Inflammatory macrophage (primary cell): ENCODE measurements at regions not wholly inside any gene's neighbourhood (a gene's known extent, or its start where the extent isn't known, plus 50 kb on each side); places are given as distances from the start of the nearest gene placed in this dataset.

ENCODE experiments used
- DNase-seq, 2 donors: peaks; one replicate each; pipeline ENCODE4 v3.0.0-alpha.2; 2020 to 2022

DNA sequence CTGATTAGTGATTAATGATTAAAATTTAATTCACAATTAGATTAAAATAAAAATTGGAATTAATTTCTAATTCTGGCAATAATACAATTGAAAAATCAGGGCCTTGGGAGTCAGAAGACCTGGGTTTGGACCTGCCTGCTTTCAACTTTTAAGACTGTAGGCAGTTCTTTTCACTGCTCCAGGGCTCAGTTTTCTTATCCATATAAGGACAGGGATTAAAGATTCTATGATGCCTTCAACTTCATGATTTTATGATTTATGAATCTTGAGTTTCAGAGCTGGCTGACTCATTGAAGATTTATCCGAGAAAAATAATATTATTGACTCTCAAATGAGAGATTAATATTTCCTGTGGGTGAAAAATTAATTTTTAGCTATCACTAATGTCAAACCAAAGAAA is 208.6 kb upstream of the ANKH start:
- no peak for DNase-seq

DNA sequence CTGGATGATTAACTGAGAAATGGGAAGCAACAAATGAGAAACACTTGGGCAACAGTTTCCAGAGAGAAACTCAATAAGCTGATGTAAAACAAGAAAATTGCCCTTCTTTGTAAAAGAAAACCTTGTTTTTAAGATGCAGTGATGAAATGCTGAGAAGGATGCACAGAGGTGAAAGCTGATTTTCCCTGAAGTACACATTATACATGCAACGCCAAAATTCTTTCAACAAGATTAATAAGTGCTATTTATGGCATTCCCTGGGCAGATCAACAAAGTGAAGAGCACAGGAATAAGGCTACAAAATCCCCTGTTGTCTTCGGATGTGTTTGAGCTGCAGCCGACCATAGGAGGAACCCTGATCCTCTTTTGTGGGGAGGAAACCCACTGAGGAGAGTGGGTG is 208.0 kb upstream of the ANKH start:
- no peak for DNase-seq

DNA sequence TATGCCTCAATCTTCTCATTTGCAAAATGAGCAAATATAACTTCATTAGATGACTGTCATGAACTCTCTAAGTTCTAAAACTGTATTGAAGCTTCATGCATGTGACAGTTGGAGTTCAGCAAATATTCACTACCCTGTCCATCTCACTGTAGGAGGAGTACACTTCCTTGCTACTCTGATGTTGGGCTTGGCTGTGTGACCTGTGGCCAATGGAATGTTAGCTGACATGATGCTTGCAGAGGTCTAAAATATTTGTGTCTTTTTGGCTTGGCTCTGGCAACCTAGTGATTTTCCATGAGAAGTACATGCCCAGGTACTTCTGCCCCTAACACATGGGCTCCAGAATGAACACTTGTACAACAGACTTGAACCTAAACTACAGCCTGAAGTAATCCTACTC is 203.1 kb upstream of the ANKH start:
- DNase-seq: no peak

DNA sequence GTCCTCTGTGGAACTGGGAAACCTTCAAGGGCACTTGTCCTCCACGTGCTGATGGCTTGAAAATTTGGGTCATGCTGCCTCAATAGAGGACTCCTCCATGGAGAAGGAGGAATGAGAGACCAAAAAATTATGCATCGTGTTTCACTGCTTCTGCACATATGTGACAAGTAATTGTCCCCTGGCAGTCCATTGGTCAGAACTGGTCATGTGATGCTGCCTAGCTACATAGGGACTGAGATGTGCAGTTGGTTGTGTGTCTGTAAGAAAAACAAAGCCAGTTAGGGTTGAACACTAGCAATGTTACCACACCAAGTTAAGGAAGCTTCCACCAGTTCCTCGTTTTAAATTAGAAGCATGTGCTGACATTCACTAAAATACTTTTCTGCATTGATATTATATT is 201.9 kb upstream of the ANKH start:
- DNase-seq: no peak

DNA sequence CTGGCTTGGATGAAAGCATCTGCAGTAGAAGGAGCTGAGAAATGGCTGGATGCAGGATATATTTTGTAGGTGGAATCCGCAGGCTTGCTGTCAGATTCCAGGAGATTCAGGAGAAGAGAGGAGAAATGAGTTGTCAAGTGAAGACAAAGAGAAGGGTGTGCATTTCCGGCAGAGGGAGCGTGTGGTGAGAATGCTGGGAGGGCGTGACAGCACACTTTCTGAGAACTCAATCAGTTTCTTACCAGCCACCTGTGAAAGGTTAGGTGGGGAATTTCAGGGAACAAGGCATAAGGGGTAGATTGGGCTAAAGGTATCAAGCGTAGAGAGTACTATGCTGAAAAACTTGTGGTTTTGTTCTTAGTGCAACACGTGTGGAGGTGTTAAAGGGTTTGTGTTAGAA is 199.3 kb upstream of the ANKH start:
- no peak for DNase-seq

DNA sequence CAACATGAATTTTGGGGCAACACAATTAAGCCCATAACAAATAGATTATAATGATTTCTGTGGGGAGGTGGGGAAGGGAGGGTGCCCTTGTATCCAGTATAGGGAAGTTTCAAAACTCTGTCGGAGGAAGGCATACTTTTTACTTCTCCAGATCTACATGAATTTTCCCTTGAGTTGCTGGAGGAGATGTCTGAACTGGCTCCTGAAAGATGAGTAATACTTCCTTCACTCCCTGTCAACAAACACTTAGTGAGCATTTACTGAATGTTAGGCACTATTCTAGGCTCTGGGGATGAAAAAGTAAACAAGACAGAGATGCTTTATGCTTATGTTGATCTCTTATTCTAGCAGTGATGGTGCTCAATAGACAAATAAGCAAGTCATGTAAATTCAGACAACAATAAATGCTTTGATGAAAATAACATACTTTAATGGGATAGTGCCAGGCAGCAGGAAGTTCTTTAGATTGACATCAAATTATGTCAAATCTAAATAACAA is 197.9 kb upstream of the ANKH start:
- no peak for DNase-seq

DNA sequence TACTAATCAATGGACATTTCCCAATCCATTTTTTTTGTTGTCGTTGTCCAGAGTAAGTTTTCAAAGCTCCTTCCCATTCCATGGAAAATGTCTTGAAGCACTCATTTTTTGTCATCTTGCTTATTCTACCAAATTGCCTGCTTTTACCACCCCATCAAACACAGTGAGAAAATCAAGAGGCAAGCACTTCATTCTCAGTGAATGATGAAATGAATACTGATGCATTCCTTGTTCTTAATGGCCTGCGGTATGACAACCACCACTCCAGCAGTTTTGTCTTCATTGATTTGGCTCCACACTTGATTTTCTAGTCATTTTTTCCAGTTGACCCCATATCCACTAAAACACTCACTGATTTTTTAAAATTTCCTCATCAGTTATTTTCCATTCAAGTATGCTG is 193.5 kb upstream of the ANKH start:
- no peak for DNase-seq

DNA sequence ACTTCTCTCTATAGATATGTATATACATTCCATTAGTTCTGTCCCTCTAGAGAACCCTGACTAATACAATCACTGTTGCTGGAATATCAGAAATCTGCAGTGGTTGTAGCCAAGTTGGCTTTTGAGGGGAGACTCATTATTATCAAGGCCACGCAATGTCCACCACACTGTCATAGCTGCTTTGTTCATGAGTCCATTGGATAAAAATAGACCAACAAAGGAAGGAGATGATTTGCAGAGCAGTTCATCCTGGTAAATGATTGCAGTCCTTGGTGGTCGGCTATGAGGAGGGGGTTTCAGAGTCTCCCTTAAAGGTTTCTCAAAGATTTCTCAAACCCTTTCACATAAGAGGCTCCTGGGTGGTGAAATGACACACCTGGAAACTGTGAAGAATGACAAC is 192.8 kb upstream of the ANKH start:
- DNase-seq: no peak

DNA sequence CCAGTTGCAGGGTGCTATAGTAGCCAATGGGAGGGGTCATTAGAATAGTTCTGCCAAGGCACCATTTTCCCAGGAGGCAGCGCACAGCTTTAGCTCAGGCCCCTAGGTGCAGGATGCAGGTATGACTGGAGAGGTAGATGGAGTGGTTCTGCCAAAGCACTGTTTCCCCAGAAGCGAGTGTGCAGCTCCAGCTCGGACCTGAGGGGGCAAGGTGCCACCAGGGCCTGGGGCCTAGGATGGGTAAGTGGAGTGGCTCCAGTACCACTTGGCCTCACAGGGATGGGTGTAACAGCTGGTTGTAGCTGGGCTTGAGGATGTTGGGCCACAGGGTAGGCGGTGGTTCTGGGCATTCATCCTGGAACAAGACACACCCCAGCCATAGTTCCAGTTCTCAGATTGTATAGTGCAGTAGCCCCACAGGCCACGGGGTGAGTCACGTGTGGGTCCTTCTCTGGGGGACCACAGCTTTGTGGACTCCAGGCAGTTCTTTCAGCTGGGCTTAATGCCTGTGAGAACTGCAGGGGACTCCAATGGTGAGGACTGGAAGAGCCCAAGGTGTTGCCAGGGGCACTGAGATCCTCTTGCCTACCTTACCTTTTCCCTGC is 185.5 kb upstream of the ANKH start:
- no peak for DNase-seq

DNA sequence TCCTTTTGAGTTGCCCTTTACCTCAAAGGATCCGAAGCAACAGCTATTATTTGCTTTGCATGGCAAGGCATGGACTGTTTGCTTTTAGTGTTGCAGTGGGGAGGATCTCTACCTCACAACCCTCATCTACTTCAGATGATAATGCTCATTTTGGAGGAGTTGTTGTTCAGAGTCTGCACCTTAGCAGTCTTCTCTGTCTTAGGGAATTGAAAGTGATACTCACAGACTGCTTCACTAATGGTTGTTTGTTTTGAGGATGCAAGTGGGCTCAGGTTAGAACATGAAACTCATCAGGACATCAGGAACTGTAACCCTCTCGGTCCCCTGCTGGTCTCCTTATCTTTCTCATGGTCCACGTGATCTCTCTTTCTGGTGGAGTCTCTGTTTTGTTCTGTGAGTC is 172.9 kb upstream of the ANKH start:
- DNase-seq: no peak

DNA sequence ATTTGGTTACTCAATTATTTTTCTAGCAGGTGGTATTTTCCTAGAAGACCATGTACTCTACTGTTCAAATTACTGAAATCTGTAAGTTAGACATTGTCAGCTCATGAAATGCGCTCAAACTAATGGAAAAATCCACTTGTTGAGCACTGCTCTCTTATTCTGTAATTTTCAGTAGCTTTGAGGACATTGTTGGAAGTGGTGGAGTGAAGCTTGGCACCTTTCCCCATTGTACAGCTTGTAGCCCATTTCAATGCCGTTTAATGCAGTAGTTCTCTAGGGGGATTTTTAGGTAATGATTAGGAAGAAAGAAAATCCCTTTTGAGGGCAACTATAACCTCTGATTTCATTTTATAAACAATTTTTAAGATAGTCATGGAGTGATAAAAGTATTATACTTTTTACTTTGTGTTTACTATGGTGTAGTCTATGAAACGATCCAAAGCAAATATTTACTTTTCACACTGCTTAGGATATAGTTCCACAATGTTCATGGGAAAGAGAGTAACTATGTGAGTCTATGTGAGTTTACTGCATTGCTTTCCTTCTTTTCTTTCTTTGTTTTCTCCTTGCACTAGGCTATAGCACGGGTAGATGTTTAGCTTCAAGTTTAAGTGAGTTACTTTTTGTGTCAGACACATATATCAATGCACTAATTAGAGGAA is 165.8 kb upstream of the ANKH start:
- DNase-seq: no peak

DNA sequence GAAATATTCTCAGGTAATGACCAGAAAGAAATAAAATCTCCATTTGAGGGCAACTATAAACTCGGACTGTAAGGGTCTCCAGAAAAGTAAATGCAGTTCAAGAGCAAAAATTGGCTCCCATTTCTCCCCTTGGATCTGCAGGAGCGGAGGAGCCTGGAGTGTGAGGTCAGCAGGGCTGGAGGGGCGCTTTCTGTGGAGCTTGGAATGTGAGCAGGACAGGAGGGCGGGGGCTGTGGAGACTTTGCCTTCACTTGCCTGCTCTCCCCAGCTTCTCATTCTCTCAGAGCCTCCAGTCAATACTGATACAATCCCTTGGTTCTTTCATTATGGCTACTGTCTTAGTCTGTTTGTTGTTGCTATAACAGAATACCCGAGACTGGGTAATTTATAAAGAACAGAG is 162.8 kb upstream of the ANKH start:
- DNase-seq: no peak

DNA sequence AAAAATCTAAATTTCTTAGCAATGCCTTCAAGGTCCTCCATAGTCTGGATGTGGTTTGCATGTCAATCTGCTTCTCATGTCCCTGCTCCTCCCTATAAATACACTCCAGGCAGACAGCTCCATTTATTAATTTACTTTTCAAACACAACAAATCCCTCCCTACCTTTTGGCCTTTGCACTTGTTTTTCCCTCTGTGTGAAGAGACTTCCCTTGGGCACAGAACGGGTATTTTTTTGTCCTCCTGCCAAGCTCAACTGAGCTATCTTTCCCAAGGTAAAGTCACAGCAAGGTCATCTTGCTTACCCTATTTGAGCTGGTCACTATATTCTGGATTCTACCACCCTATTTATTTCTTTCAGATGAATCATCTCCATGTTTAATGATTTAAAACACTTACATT is 159.6 kb upstream of the ANKH start:
- DNase-seq: no peak

DNA sequence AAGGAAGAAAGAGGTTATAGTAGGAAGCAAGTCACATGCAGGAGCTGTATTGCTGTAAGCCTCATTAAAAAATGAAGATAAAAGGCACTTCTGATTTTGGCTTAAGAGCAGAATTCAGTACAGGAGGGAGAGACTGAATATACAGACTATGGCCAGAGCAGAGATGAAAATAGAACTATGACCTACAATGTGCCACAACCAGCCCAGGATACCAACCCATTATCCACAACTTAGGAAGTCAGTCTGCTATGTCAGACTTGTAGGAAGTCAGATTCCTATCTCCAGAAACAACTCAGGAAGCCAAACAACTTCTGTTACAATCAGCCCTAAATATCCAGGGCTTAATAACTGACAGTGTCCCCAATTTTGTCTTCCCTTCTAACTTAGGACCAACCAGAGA is 156.2 kb upstream of the ANKH start:
- DNase-seq: no peak

DNA sequence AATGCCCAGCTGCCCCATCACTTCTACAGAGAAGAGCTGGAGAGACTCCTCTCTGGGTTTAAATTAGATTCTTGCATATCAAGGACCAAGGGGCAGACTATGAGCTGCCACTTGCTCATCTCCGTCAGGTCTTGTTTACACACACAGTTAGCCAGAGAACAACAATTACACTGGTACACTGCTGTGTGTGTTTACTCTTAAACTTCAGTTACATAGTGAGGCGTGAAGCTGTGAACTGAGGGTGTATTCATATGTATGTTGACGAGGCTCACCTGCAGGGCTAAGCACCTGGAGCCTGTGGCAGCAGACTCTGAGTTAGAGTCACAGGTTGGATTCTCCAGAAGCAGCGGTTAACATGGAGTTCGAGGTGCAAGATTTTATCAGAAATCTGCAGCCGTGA is 155.4 kb upstream of the ANKH start:
- DNase-seq: no peak

DNA sequence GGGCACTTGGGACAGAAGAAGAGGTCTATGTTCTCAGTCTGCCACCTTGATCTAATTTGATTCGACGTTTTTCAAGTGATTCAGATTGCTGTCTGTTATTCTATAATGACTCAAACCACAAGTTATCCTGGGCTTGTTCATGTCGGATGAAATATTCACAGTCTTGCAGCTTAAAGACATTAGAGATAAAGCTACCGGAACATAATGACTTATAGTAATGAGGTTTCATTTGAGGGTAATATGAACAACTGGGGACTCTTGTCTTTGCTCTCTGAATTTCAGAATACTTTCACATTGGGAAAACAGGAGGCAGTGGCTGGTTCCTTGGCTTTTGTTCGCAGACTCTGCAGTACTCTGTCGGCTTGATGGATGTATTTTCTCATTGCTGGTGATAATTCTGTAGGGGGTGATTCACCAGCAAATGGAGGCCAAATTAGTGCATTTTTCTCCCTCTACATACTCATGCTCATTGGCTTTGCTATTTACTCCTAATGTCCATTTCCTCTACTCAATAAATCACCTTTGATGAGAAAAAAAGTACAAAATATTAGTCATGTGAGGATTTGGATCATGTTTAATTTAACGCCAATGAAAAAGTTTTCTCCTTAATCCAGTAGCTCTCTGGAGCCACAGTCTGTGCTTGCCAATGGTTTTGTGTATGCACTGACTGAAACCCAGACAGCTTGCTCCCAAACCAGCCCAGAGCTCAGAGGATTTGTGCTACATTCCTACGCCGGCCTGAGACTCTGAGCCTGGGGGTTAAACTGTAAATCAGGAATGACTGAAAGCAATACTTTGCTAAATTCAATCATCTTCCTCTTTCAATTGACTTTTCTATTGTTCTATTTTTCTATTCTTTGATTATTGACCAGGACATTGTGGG is 154.7 kb upstream of the ANKH start:
- no peak for DNase-seq

DNA sequence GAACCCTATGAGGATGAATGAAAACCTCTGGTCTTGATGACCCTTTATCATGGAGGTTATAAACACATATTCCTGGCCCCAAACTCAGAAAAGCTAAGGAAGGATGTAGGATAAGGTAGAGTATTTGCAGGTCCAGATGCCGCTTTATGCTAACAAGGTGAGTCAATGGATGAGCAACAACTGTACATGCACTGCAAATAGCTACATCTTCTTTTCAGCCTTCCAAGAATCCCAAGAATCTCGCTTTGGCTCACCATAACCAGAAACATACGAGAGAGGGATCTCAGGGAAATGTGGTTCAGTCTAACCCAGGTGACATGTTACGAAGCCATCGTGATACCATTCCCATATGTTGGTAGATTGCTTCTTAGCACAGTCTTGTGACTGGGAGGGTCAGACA is 152.3 kb upstream of the ANKH start:
- DNase-seq: no peak

DNA sequence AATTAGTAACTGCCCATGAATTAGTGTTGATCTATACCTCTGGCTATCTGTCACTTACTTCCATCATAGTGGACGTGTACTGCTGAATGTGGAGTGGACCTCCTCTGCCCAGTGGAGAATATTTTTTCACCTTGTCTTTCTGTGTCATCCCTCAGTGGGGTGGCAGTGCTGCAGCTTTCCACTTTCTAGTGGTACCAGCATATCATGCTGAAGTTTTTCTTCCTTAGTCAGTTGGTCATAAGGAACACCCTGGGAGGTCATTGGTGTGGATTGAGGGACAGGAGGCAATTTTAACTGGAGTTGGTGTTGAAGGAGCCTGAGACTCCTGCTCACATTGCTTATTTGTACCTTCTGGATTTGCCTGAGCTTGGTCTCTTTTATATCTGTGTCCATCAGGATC is 151.7 kb upstream of the ANKH start:
- no peak for DNase-seq

DNA sequence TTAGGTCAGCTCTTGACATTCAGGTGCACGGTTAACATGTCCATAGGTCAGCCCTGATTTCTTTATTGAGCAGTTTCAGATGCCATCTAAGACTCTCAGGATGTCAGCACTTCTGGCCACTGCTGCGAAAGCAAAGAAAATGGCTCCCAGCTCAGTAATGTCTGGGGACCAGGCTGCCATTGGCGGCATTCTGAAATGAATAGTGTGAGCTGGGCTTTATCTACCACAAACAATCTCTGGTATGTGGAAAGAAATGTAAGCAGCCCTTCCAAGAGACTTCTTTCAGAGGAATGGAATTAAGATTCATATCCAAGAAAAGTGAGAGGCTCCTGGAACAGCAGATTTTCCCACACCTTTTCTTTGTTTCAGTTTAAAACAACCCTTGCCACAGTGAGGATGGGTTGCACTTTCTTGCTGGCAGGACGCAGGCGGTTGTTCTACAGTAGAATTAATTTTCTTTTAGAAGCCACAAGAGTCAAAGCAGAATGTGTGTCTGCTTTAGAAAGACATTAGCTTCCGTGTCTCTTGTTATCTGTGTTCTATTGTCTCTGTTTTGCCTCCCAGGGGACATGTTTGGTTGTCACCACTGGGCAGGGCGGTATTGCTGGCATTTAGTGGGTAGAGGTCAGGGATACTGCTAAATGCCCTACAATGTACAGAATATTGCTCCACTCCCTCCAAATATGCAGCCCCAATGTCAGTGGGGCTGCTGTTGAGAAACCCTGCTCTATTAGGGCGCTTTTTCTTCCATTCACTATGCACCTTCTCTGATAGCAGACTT is 149.9 kb upstream of the ANKH start:
- DNase-seq: no peak

DNA sequence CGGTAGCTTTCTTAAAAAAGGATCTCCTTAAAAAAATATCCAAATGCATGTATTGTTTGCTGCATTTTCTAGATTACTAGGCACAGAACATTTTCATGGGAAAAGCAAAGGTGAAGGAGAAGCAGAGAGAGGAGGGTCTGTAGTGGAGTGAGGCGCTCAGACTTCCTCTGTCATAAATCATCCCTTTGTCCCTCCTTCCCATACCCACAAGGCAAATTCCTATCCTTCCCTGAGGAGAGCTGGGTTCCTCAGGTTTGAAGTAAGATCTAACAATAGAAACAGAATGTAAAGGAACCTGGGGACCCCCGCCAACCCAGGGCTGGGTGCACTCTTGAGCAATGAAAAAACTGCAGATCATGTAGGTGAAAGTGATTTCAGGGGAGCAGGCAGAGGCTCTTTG is 149.2 kb upstream of the ANKH start:
- no peak for DNase-seq

DNA sequence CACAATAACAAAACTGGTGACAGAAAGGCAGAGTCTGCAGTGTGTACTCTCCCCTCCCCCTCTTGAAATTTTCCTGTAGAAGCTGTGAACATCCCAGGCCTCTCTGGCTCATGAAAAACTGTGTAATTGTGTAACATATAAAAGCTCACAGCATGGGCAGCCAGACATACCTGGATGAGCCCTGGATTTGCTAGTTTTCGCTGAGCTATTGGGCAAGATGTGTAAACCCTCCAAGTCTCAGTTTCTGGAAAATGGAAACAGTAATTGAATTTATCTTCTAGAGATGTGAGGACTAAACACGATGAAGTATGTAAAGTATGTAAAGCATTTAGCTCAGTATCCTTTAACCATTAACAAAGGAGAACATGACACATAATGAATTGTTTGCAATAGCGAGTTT is 143.2 kb upstream of the ANKH start:
- DNase-seq: no peak

DNA sequence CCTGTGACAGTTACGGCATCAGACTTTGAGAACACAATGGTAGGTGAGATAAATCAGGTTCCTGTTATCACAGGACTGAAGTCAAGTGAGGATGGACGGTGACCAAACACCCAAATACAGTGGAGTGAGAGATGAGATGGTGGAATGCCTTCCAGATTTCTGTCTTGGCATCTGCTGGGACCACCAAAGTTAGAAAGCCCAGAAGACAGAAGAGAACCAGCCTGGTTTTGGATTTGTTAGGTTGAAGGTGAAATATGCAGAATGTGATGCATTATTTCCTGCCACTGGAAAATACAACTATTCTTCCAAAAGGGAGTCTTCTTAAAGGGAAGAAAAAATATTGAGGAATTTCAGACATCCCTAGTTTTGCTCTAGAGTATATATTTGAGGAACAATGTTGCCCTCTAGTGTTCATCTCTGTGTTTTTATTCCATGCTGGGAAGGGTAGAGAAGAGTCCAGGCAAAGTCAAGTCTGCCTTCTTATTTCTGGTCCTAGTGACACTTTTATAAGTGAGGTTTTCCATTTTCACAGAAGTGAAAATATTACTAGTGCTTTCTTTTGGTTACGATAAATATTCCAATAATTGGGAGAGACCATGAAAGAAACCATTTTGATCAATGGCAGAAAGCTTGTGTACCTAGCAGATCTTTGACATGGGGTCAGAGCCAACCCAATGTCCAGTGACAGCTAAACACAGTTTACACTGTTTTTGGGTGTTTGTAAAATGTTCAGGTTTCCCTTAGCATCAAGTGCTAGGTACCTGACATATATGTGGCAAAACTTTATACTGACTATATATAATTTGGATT is 142.3 kb upstream of the ANKH start:
- DNase-seq: peak; percentile 54 to 69
